ENCODE measurements at regions not wholly inside any gene's neighbourhood (a gene's known extent, or its start where the extent isn't known, plus 50 kb on each side); places are given as distances from the start of the nearest gene placed in this dataset.

GRCh38 chr1:60913039-60913438 is 169.3 kb upstream of the NFIA start (continued):
- TF ChIP-seq, protein P1, sequence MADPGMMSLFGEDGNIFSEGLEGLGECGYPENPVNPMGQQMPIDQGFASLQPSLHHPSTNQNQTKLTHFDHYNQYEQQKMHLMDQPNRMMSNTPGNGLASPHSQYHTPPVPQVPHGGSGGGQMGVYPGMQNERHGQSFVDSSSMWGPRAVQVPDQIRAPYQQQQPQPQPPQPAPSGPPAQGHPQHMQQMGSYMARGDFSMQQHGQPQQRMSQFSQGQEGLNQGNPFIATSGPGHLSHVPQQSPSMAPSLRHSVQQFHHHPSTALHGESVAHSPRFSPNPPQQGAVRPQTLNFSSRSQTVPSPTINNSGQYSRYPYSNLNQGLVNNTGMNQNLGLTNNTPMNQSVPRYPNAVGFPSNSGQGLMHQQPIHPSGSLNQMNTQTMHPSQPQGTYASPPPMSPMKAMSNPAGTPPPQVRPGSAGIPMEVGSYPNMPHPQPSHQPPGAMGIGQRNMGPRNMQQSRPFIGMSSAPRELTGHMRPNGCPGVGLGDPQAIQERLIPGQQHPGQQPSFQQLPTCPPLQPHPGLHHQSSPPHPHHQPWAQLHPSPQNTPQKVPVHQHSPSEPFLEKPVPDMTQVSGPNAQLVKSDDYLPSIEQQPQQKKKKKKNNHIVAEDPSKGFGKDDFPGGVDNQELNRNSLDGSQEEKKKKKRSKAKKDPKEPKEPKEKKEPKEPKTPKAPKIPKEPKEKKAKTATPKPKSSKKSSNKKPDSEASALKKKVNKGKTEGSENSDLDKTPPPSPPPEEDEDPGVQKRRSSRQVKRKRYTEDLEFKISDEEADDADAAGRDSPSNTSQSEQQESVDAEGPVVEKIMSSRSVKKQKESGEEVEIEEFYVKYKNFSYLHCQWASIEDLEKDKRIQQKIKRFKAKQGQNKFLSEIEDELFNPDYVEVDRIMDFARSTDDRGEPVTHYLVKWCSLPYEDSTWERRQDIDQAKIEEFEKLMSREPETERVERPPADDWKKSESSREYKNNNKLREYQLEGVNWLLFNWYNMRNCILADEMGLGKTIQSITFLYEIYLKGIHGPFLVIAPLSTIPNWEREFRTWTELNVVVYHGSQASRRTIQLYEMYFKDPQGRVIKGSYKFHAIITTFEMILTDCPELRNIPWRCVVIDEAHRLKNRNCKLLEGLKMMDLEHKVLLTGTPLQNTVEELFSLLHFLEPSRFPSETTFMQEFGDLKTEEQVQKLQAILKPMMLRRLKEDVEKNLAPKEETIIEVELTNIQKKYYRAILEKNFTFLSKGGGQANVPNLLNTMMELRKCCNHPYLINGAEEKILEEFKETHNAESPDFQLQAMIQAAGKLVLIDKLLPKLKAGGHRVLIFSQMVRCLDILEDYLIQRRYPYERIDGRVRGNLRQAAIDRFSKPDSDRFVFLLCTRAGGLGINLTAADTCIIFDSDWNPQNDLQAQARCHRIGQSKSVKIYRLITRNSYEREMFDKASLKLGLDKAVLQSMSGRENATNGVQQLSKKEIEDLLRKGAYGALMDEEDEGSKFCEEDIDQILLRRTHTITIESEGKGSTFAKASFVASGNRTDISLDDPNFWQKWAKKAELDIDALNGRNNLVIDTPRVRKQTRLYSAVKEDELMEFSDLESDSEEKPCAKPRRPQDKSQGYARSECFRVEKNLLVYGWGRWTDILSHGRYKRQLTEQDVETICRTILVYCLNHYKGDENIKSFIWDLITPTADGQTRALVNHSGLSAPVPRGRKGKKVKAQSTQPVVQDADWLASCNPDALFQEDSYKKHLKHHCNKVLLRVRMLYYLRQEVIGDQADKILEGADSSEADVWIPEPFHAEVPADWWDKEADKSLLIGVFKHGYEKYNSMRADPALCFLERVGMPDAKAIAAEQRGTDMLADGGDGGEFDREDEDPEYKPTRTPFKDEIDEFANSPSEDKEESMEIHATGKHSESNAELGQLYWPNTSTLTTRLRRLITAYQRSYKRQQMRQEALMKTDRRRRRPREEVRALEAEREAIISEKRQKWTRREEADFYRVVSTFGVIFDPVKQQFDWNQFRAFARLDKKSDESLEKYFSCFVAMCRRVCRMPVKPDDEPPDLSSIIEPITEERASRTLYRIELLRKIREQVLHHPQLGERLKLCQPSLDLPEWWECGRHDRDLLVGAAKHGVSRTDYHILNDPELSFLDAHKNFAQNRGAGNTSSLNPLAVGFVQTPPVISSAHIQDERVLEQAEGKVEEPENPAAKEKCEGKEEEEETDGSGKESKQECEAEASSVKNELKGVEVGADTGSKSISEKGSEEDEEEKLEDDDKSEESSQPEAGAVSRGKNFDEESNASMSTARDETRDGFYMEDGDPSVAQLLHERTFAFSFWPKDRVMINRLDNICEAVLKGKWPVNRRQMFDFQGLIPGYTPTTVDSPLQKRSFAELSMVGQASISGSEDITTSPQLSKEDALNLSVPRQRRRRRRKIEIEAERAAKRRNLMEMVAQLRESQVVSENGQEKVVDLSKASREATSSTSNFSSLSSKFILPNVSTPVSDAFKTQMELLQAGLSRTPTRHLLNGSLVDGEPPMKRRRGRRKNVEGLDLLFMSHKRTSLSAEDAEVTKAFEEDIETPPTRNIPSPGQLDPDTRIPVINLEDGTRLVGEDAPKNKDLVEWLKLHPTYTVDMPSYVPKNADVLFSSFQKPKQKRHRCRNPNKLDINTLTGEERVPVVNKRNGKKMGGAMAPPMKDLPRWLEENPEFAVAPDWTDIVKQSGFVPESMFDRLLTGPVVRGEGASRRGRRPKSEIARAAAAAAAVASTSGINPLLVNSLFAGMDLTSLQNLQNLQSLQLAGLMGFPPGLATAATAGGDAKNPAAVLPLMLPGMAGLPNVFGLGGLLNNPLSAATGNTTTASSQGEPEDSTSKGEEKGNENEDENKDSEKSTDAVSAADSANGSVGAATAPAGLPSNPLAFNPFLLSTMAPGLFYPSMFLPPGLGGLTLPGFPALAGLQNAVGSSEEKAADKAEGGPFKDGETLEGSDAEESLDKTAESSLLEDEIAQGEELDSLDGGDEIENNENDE (IDR thresholded peaks at IDR 0.05; ENCODE audit: insufficient replicate concordance, low read length), result no peak
